ENCODE measurements at regions not wholly inside any gene's neighbourhood (a gene's known extent, or its start where the extent isn't known, plus 50 kb on each side); places are given as distances from the start of the nearest gene placed in this dataset.

GRCh38 chr2:204250692-204251091 lies 294.6 kb upstream of the PARD3B start:
- H3K27ac ChIP-seq (ENCODE audit: low read length): no peak overlapping the region

GRCh38 chr2:204251158-204251997 lies 293.9 kb upstream of the PARD3B start:
- H3K4me2 ChIP-seq (ENCODE audit: low read depth, low read length): no peak overlapping the region
- H3K9me2 ChIP-seq (replicated peaks; ENCODE audit: insufficient read depth, low read length): no peaks in the 10 kb centered on the region
- no peaks in the 10 kb centered on the region for H3K27me3 ChIP-seq (replicated peaks; ENCODE audit: insufficient read depth, low read length)
- H3K27ac ChIP-seq (ENCODE audit: low read length): no peak overlapping the region
- no peaks in the 10 kb centered on the region for H3K9me3 ChIP-seq (replicated peaks; ENCODE audit: insufficient read depth, low read length)
- H3K4me1 ChIP-seq (ENCODE audit: low read length): peaks cover 10% of the 10 kb centered on the region; the same call in 1 of the 2 replicates
- no peak overlapping the region for H3K9ac ChIP-seq (ENCODE audit: low read length)
- DNase-seq: peak; percentile 70
- no peaks in the 10 kb centered on the region for H3F3A ChIP-seq (ENCODE audit: insufficient read depth, low read length)
- H2AFZ ChIP-seq (ENCODE audit: low read length): no peak overlapping the region
- no peaks in the 10 kb centered on the region for H3K79me2 ChIP-seq (ENCODE audit: low read length)
- H3K4me3 ChIP-seq (ENCODE audit: low read length): no peak overlapping the region
- no peak for TF ChIP-seq CTCF (IDR thresholded peaks at IDR 0.05; ENCODE audit: low read length)
- no peak for TF ChIP-seq EZH2phosphoT487 (IDR thresholded peaks at IDR 0.05; ENCODE audit: low read length)
- TF ChIP-seq EZH2 (optimal IDR thresholded peaks at IDR 0.05; ENCODE audit: low read depth, low read length): no peak
- no peaks in the 10 kb centered on the region for H3K36me3 ChIP-seq (replicated peaks; ENCODE audit: insufficient read depth, low read length)
- H4K20me1 ChIP-seq (ENCODE audit: insufficient read depth, low read length): no peaks in the 10 kb centered on the region

More at GRCh38 chr2:204250692-204251091, 294.6 kb upstream of the PARD3B start:
- peaks cover 10% of the 10 kb centered on the region; the same call in 1 of the 2 replicates for H3K4me1 ChIP-seq (ENCODE audit: low read length)
- H3K36me3 ChIP-seq (replicated peaks; ENCODE audit: insufficient read depth, low read length): no peaks in the 10 kb centered on the region
- H3K4me3 ChIP-seq (ENCODE audit: low read length): no peak overlapping the region
- no peaks in the 10 kb centered on the region for H3K79me2 ChIP-seq (ENCODE audit: low read length)
- H3F3A ChIP-seq (ENCODE audit: insufficient read depth, low read length): no peaks in the 10 kb centered on the region
- no peak overlapping the region for H2AFZ ChIP-seq (ENCODE audit: low read length)
- no peaks in the 10 kb centered on the region for H3K27me3 ChIP-seq (replicated peaks; ENCODE audit: insufficient read depth, low read length)
- H3K9me2 ChIP-seq (replicated peaks; ENCODE audit: insufficient read depth, low read length): no peaks in the 10 kb centered on the region
- no peak overlapping the region for H3K9ac ChIP-seq (ENCODE audit: low read length)
- DNase-seq: peak; percentile 22
- no peaks in the 10 kb centered on the region for H4K20me1 ChIP-seq (ENCODE audit: insufficient read depth, low read length)
- H3K4me2 ChIP-seq (ENCODE audit: low read depth, low read length): no peak overlapping the region
- TF ChIP-seq CTCF (IDR thresholded peaks at IDR 0.05; ENCODE audit: low read length): no peak
- no peak for TF ChIP-seq EZH2 (optimal IDR thresholded peaks at IDR 0.05; ENCODE audit: low read depth, low read length)
- no peaks in the 10 kb centered on the region for H3K9me3 ChIP-seq (replicated peaks; ENCODE audit: insufficient read depth, low read length)

GRCh38 chr2:204251998-204252376 lies 293.3 kb upstream of the PARD3B start:
- no peak overlapping the region for H3K9ac ChIP-seq (ENCODE audit: low read length)
- no peak overlapping the region for H3K4me3 ChIP-seq (ENCODE audit: low read length)

More at GRCh38 chr2:204251998-204252376, 293.3 kb upstream of the PARD3B start:
- peaks cover 10% of the 10 kb centered on the region; the same call in 1 of the 2 replicates for H3K4me1 ChIP-seq (ENCODE audit: low read length)
- no peaks in the 10 kb centered on the region for H3K9me3 ChIP-seq (replicated peaks; ENCODE audit: insufficient read depth, low read length)
- H2AFZ ChIP-seq (ENCODE audit: low read length): no peak overlapping the region
- H3K27ac ChIP-seq (ENCODE audit: low read length): no peak overlapping the region
- DNase-seq: no peak
- H3K9me2 ChIP-seq (replicated peaks; ENCODE audit: insufficient read depth, low read length): no peaks in the 10 kb centered on the region
- TF ChIP-seq EZH2phosphoT487 (IDR thresholded peaks at IDR 0.05; ENCODE audit: low read length) (no peak), CTCF (IDR thresholded peaks at IDR 0.05; ENCODE audit: low read length) (no peak), EZH2 (optimal IDR thresholded peaks at IDR 0.05; ENCODE audit: low read depth, low read length) (no peak)
- no peaks in the 10 kb centered on the region for H4K20me1 ChIP-seq (ENCODE audit: insufficient read depth, low read length)
- no peaks in the 10 kb centered on the region for H3F3A ChIP-seq (ENCODE audit: insufficient read depth, low read length)
- no peaks in the 10 kb centered on the region for H3K36me3 ChIP-seq (replicated peaks; ENCODE audit: insufficient read depth, low read length)
- H3K27me3 ChIP-seq (replicated peaks; ENCODE audit: insufficient read depth, low read length): no peaks in the 10 kb centered on the region
- H3K79me2 ChIP-seq (ENCODE audit: low read length): no peaks in the 10 kb centered on the region
- no peak overlapping the region for H3K4me2 ChIP-seq (ENCODE audit: low read depth, low read length)
